Ovary (tissue), 3 donors: ENCODE measurements at regions not wholly inside any gene's neighbourhood (a gene's known extent, or its start where the extent isn't known, plus 50 kb on each side); places are given as distances from the start of the nearest gene placed in this dataset.

Source experiments
- POLR2A ChIP-seq: fragments of 450-650 bp; IDR thresholded peaks from one replicate; pipeline ENCODE4 v1.6.1; 2017; ENCODE audit warnings: antibody characterized with exemption, mild to moderate bottlenecking, moderate library complexity
- TF ChIP-seq, protein P1 (sequence below), 3 donors: fragments of 450-650 bp in 2 of 3; fragments of 200-600 bp in 1 of 3; IDR thresholded peaks; one replicate each; pipeline versions ENCODE4 v1.5.1 to v1.8.0; 2016 to 2022; ENCODE audit warnings: antibody characterized with exemption in 3 of 3, mild to moderate bottlenecking in 1 of 3
- donor health status: DM: no; HTN: no; CAD: no.

DNA sequence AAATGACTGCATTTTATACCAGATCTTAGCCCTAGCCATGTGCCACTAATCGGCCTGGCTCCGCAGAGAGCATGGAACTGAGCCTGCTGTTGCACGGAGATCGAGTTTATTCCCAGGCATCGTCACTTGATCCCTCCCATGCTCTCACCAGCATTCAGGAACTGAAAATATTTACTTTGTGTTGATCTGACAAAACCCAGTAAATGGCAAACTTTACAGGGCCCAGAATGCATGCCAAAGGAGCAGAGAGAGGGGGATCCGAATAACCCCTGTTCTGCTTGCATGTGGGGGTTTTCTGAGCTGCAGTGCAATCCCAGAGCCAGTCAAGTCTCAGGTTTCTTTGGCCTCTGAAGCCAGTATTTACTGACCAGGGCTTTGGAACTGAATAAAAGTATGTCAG is 87.3 kb downstream of the GAS1 start:
- TF ChIP-seq, protein P1, sequence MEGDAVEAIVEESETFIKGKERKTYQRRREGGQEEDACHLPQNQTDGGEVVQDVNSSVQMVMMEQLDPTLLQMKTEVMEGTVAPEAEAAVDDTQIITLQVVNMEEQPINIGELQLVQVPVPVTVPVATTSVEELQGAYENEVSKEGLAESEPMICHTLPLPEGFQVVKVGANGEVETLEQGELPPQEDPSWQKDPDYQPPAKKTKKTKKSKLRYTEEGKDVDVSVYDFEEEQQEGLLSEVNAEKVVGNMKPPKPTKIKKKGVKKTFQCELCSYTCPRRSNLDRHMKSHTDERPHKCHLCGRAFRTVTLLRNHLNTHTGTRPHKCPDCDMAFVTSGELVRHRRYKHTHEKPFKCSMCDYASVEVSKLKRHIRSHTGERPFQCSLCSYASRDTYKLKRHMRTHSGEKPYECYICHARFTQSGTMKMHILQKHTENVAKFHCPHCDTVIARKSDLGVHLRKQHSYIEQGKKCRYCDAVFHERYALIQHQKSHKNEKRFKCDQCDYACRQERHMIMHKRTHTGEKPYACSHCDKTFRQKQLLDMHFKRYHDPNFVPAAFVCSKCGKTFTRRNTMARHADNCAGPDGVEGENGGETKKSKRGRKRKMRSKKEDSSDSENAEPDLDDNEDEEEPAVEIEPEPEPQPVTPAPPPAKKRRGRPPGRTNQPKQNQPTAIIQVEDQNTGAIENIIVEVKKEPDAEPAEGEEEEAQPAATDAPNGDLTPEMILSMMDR (IDR thresholded peaks at IDR 0.05): no peak
- TF ChIP-seq POLR2A: no peak
